ENCODE measurements at regions not wholly inside any gene's neighbourhood (a gene's known extent, or its start where the extent isn't known, plus 50 kb on each side); places are given as distances from the start of the nearest gene placed in this dataset.

- no peak for TF ChIP-seq CTCF (IDR thresholded peaks at IDR 0.05)
- no peak for TF ChIP-seq NFE2L2 (conservative IDR thresholded peaks at IDR 0.05; ENCODE audit: low read length)
- TF ChIP-seq MAFK (IDR thresholded peaks at IDR 0.05; ENCODE audit: partially characterized antibody), result no peak
- TF ChIP-seq SREBF2 (IDR thresholded peaks at IDR 0.05), result no peak
- no peak for TF ChIP-seq POLR2A (IDR thresholded peaks at IDR 0.05; ENCODE audit: low read length)
- no peak for TF ChIP-seq ELK1 (IDR thresholded peaks at IDR 0.05; ENCODE audit: low read depth, low read length)
- TF ChIP-seq RCOR1 (IDR thresholded peaks at IDR 0.05; ENCODE audit: low read depth, low read length), result no peak
- no peak for TF ChIP-seq ESRRA (IDR thresholded peaks at IDR 0.05; ENCODE audit: borderline replicate concordance, low read length)
- TF ChIP-seq MAX (IDR thresholded peaks at IDR 0.05), result no peak
- TF ChIP-seq MAZ (IDR thresholded peaks at IDR 0.05; ENCODE audit: borderline replicate concordance, low read depth, low read length), result no peak
- TF ChIP-seq PBX3 (IDR thresholded peaks at IDR 0.05), result no peak
- TF ChIP-seq FOSL2 (IDR thresholded peaks at IDR 0.05), result no peak
- no peak for TF ChIP-seq FOSL2 (CRISPR knock-in tag; IDR thresholded peaks at IDR 0.05)
- TF ChIP-seq RNF2 (IDR thresholded peaks at IDR 0.05; ENCODE audit: borderline replicate concordance, low read depth), result no peak
- no peak for TF ChIP-seq FOXS1 (CRISPR knock-in tag; IDR thresholded peaks at IDR 0.05)
These were observed 208.1 kb downstream of the ASB1 start for GRCh38 chr2:238634701-238635357.

Measured in A549 (cell line).